ENCODE measurements at regions not wholly inside any gene's neighbourhood (a gene's known extent, or its start where the extent isn't known, plus 50 kb on each side); places are given as distances from the start of the nearest gene placed in this dataset.

GRCh38 chr4:138826754-138827153 lies 188.8 kb upstream of the NOCT start:
- Mint-ChIP-seq H3K9me3 (no peaks in the 10 kb centered on the region), H3K27me3 (peaks cover 2% of the 10 kb centered on the region), H3K4me3 (no peak overlapping the region), H3K4me1 (ENCODE audit: low read depth) (no peaks in the 10 kb centered on the region), H3K27ac (no peak overlapping the region), H3K36me3 (ENCODE audit: low read depth) (no peaks in the 10 kb centered on the region)
- DNase-seq (no peak), ATAC-seq (no peak)
- intact Hi-C loops (cut with micrococcal nuclease) = no loop called here
- ChIA-PET POLR2A (no interaction called here), CTCF (interaction anchor here (0.7 to 2.0 kb wide), 3 partner anchors 45 to 487 kb away, joined by 3 to 5 read pairs (median 4); no protein-coding TSS in a partner anchor)
- no peak for TF ChIP-seq CTCF (IDR thresholded peaks at IDR 0.05)

- no peaks in the 10 kb centered on the region for H3K4me1 Mint-ChIP-seq (ENCODE audit: low read depth)
- ATAC-seq = no peak
- CTCF ChIA-PET = interaction anchor here (0.7 to 2.0 kb wide), 3 partner anchors 45 to 487 kb away, joined by 3 to 5 read pairs (median 4); no protein-coding TSS in a partner anchor
- no peak overlapping the region for H3K27ac Mint-ChIP-seq
- H3K4me3 Mint-ChIP-seq = no peak overlapping the region
- intact Hi-C loops (cut with micrococcal nuclease) = no loop called here
- H3K27me3 Mint-ChIP-seq = peaks cover 2% of the 10 kb centered on the region
- DNase-seq = no peak
- POLR2A ChIA-PET = no interaction called here
- TF ChIP-seq CTCF (IDR thresholded peaks at IDR 0.05) = no peak
- no peaks in the 10 kb centered on the region for H3K9me3 Mint-ChIP-seq
- H3K36me3 Mint-ChIP-seq (ENCODE audit: low read depth) = no peaks in the 10 kb centered on the region
Measured at GRCh38 chr4:138826322-138826721, 189.3 kb upstream of the NOCT start.

DNA sequence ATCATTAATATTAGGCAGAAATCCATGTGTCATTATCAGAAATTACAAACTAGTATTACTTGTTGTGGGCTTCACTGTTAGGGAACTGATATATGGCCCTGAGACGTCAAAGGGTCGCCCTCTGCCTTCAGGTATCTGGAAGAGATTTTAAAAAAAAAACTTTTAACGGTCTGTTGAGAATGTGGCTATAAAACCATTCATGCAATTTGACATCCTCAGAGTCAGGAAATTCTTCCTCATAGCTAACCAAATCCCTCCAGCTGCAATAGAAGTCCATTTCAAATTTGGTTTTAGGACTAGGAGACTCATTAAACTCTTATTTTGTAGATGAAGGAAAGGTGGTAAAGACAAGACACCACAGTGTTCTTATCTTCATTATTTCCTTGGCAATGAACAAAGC lies 194.2 kb upstream of the NOCT start:
- H3K27me3 Mint-ChIP-seq = peaks cover 2% of the 10 kb centered on the region

GRCh38 chr4:138816875-138817274 lies 198.7 kb upstream of the NOCT start:
- ATAC-seq (no peak), DNase-seq (no peak)
- TF ChIP-seq CTCF (IDR thresholded peaks at IDR 0.05) = no peak
- intact Hi-C loops (cut with micrococcal nuclease) = no loop called here
- H3K4me1 Mint-ChIP-seq (ENCODE audit: low read depth) = no peaks in the 10 kb centered on the region
- no peaks in the 10 kb centered on the region for H3K36me3 Mint-ChIP-seq (ENCODE audit: low read depth)
- no peak overlapping the region for H3K4me3 Mint-ChIP-seq
- no peak overlapping the region for H3K27ac Mint-ChIP-seq
- peaks cover 1% of the 10 kb centered on the region for H3K9me3 Mint-ChIP-seq
- peaks cover 5% of the 10 kb centered on the region for H3K27me3 Mint-ChIP-seq
- CTCF ChIA-PET = no interaction called here
- POLR2A ChIA-PET = no interaction called here

More for the DNA sequence above, 194.2 kb upstream of the NOCT start:
- no peak for ATAC-seq
- DNase-seq = no peak
- H3K4me1 Mint-ChIP-seq (ENCODE audit: low read depth) = no peaks in the 10 kb centered on the region
- no peaks in the 10 kb centered on the region for H3K36me3 Mint-ChIP-seq (ENCODE audit: low read depth)
- no peak overlapping the region for H3K4me3 Mint-ChIP-seq
- no peak overlapping the region for H3K27ac Mint-ChIP-seq
- POLR2A ChIA-PET = no interaction called here
- TF ChIP-seq CTCF (IDR thresholded peaks at IDR 0.05) = no peak
- CTCF ChIA-PET = no interaction called here
- peaks cover 1% of the 10 kb centered on the region for H3K9me3 Mint-ChIP-seq
- intact Hi-C loops (cut with micrococcal nuclease) = no loop called here

DNA sequence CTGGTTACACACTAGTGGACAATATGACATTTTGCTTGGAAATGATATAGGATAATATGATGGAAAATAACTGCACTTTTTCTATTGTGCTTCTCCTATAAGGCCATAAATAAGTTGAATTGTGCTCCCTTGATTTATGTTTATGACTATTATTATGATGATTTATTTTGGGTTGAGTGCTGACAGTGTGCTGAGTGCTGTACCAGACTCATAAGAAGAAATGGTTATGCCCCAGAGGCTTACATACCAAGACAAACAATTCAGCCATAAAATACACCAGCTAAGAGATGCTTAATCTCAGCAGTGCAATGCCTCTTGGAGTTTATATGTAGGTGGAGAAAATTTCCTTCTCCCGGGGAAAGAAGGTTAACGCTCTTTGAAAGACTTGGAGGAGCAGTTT lies 199.8 kb upstream of the NOCT start:
- CTCF ChIA-PET = no interaction called here
- no peak for TF ChIP-seq CTCF (IDR thresholded peaks at IDR 0.05)
- Mint-ChIP-seq H3K4me3 (no peak overlapping the region), H3K4me1 (ENCODE audit: low read depth) (no peaks in the 10 kb centered on the region), H3K9me3 (peaks cover 1% of the 10 kb centered on the region), H3K27ac (no peak overlapping the region), H3K27me3 (peaks cover 5% of the 10 kb centered on the region), H3K36me3 (ENCODE audit: low read depth) (no peaks in the 10 kb centered on the region)
- intact Hi-C loops (cut with micrococcal nuclease) = no loop called here
- DNase-seq (no peak), ATAC-seq (no peak)
- POLR2A ChIA-PET = no interaction called here
